ENCODE measurements at regions not wholly inside any gene's neighbourhood (a gene's known extent, or its start where the extent isn't known, plus 50 kb on each side); places are given as distances from the start of the nearest gene placed in this dataset.

- peak; percentile 22 for TF ChIP-seq CTCF (IDR thresholded peaks at IDR 0.05; ENCODE audit: low read length, missing control alignments)
- DNase-seq (ENCODE audit: low read depth): peak; percentile 42
- no peak overlapping the region for H3K4me3 ChIP-seq (replicated peaks; ENCODE audit: low read depth, low read length)
Observed at GRCh38 chr9:73269430-73270101, 117.9 kb downstream of the ANXA1 start.

GRCh38 chr9:73270967-73271721 lies 119.5 kb downstream of the ANXA1 start:
- DNase-seq (ENCODE audit: low read depth): peak; percentile 92
- H3K4me3 ChIP-seq (replicated peaks; ENCODE audit: low read depth, low read length): no peak overlapping the region
- TF ChIP-seq CTCF (IDR thresholded peaks at IDR 0.05; ENCODE audit: low read length, missing control alignments): no peak

GRCh38 chr9:73280113-73280512 lies 128.4 kb downstream of the ANXA1 start:
- TF ChIP-seq CTCF (IDR thresholded peaks at IDR 0.05; ENCODE audit: low read length, missing control alignments): no peak
- H3K4me3 ChIP-seq (replicated peaks; ENCODE audit: low read depth, low read length): no peak overlapping the region
- no peak for DNase-seq (ENCODE audit: low read depth)

GRCh38 chr9:73284377-73284776 lies 132.7 kb downstream of the ANXA1 start:
- no peak overlapping the region for H3K4me3 ChIP-seq (replicated peaks; ENCODE audit: low read depth, low read length)
- DNase-seq (ENCODE audit: low read depth): no peak
- no peak for TF ChIP-seq CTCF (IDR thresholded peaks at IDR 0.05; ENCODE audit: low read length, missing control alignments)

- peak; percentile 4 for DNase-seq (ENCODE audit: low read depth)
- no peak overlapping the region for H3K4me3 ChIP-seq (replicated peaks; ENCODE audit: low read depth, low read length)
- TF ChIP-seq CTCF (IDR thresholded peaks at IDR 0.05; ENCODE audit: low read length, missing control alignments): no peak
Observed at GRCh38 chr9:73294336-73294735, 142.7 kb downstream of the ANXA1 start.

- no peak for TF ChIP-seq CTCF (IDR thresholded peaks at IDR 0.05; ENCODE audit: low read length, missing control alignments)
- DNase-seq (ENCODE audit: low read depth): no peak
- no peak overlapping the region for H3K4me3 ChIP-seq (replicated peaks; ENCODE audit: low read depth, low read length)
Observed at GRCh38 chr9:73325983-73326382, 174.3 kb downstream of the ANXA1 start.

Measured in fibroblast of pulmonary artery (primary cell).